HG03108 (cell line): ENCODE measurements at regions not wholly inside any gene's neighbourhood (a gene's known extent, or its start where the extent isn't known, plus 50 kb on each side); places are given as distances from the start of the nearest gene placed in this dataset.

ENCODE experiments used
- ATAC-seq: cut with Tn5 transposase; IDR thresholded peaks from one replicate; pipeline ENCODE4 v1.9.1; 2021; ENCODE audit warnings: moderate library complexity; ENCODE audit not compliant: unreplicated experiment

DNA sequence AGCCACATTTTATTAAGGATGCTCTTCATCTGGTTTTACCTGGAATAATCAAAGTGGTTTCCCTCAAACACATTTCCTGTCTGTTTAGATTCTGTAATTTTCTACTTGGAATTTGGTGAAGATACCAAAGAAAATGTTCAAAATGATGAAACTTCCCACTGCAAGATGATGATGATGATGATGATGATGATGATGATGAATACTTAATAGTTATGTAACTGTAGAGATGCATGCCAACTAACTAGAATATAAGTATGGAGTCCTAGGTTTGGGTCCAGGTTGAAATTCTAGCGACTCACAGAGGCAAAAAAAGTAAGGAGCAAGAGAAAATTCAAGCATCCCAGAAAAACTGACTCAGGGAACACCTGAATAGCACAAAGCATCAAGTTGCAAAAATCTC, 104.0 kb upstream of the KIAA1217 start:
- ATAC-seq = no peak

DNA sequence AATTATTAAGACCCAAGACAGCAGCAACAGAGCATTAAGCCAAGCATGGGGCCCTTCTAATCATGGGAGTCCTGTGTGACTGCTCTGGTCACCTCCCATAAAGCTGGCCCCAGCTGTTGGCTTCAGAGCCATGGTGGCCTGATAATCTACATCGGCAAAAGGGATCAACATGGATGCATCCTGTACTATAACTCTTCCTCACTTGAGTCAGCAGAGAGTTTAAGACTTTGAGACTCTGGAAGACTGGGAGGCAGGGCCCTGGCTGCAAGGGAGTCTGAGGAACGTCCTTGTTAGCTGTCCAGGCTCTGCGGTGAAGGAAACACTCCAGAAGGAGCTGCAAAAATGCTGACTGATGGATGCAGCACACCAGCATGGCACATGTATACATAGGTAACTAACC, 95.0 kb upstream of the KIAA1217 start:
- no peak for ATAC-seq

DNA sequence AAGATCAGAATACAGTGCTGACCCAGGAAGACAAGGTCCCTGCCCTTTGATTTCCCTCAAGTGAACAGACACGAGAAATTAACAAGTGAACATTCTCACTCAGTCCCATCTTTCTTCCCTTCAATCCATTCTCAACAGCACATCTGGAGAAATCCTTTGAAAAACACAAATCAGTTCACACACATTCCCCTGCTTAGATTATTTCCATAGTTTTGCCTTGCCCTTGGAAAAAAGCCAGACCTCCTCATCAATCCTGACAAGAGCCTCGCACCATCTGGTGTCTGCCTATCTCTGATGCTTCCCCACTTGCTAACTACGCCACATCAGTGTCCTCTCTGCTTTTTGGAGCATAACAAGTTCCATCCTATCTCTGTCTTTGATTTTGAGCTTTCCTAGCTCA, 94.4 kb upstream of the KIAA1217 start:
- no peak for ATAC-seq

DNA sequence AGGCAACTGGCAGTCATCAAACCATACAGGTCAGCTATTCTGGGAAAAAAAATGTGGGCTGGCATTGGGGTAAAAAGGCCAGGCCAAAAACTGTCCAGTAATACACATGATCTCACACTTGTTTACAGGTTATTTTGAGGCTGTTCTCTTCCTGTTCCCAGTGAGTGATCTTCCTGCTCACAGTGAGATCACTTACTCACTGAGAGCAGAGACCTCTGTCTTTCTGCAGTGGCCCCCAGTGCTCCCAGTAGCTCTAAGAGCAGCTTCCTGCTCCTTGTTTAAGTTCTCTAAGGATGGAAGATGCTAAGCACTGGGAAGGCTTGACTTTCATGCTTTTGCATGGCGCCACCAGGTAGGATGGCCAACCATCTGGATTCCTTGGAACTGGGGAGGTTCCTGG, 93.5 kb upstream of the KIAA1217 start:
- ATAC-seq = no peak

DNA sequence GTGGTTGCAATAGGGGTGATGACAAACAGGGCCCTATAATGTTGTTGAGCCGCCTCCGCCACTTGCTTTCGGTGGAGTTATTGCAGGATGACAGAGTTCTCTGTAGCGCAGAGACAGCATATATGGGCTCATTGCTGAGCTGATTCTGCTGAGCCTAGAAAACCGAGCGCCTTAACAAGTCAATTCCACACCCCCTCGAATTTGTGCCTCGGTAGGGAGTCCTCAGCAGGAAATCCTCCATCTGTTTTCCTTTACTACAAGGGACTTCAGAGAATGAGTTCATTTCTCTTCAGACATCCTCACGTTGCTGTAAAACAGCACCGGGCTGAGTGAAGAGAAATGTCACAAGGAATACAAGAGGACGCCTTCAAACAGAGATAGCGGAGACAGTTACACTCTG, 90.7 kb upstream of the KIAA1217 start:
- no peak for ATAC-seq

DNA sequence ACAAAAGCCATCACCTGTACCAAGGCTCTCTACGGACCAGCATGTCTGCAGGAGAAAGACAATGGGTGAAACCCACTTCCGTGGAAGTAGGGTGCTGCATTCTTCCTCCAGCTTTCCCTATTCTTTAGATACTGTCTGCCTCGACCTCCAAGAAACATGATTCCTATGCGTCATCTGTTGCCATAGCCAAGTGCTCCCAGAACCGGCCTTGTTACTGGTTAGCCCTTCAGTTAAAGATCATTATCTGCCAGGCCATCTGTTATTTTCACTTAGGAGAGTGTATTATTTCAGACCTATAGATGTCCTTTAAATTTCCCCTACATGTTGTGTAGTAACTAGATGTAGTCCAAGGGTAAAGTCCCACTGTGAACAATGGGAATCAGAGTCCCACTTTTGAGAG, 89.0 kb upstream of the KIAA1217 start:
- ATAC-seq = no peak

DNA sequence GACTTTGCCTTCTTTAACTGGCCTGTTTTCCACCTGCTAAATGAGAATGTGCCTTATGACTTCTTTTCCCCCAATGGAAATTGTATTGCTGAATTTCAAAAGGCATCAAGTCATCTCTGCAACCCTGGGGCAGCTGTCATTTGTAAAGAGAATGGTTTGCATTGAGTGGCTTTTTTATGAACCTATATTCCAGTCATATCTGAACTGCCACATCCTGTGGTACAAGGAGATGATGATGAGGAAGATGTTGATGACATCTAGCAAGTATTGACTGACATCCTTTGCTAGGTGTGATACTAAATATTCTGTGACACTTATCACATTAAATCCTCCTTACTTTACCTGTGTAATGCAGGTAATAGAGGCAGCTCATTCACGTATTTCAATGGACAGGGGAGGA, 88.3 kb upstream of the KIAA1217 start:
- no peak for ATAC-seq

DNA sequence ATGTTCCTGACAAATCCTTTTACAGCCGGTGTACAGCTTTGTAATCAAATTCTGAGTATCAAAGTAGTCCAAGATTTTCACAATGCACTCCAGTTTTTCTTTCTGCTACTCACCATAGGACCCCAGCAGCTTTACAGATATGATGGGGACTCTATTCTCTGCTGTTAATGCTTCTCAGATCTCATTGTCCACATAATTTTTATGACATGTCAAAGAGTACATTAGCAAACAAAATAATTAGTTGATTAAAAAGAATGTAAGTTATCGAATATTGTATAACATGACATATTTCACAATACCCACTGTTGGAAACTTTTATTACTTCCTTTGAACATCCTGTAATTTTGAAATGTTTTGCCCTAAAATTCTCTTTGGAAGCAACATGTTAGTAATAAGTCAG, 81.4 kb upstream of the KIAA1217 start:
- ATAC-seq = no peak

DNA sequence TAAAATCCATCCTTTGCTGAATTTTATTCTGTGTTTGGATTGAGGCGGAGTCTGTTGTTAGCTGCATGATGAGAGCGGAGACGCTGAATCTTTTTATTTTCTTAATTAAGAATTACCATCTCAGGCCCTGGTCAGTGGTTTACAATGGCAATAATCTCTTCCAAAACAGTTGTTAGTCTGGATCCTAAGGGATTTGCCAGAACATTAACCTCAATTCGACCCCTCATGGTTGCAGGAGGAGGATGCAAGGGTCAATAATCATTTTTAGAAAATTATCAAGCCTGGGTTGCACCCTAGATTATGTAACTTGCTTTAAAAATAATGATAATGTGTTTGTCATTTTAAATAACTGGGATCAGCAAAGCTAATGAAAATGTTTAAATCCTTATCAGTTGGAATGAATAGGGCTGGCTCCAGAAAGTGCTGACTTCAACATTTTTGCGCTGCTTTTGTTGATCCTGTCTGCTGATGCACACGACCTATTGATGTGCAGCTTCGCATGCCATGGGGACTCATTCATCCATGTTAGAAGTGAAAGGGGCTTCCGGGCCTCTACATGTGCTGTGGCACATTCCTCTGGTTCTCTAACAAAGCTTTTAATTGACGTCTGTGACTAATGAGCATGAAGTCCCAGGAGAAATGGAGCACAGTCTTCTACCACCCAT, 80.7 kb upstream of the KIAA1217 start:
- ATAC-seq = no peak

DNA sequence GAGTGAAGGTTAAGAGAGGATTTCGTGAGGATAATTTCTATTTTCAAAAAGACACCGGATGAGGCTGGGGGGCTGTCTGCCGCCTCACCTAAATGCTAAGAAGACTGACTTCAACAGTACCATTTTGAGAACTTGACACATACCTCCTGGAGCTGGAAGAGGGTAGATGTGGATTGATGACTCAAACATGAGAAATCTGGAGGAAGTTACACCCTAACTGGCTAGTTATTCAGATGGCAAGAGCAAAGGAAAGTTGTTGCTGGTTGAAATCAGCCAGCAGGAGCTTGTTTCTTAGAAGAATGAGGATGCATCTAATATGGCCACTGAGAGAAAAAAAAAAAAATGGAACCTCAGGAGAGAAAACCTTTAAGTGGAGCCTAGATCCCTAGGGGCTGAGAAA, 76.2 kb upstream of the KIAA1217 start:
- ATAC-seq = no peak

DNA sequence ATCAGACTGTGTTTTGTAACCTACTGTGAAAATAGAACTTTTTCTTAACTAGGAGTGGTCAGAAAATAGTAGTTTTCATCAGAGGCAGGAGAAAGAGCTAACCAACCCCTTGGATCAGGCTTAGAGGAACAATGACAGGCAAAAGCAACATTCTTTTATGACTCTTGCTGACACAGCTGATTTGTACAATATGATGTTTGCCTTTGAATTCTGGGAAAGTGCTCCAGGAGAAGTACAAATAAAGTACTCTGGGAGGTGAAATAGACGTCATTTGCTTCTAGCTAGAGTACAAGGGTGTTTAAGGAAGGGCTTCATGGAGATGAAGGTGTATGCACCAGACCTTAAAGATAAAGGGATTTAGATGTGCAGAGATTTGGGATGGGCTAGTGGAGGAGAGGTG, 75.1 kb upstream of the KIAA1217 start:
- ATAC-seq = no peak

DNA sequence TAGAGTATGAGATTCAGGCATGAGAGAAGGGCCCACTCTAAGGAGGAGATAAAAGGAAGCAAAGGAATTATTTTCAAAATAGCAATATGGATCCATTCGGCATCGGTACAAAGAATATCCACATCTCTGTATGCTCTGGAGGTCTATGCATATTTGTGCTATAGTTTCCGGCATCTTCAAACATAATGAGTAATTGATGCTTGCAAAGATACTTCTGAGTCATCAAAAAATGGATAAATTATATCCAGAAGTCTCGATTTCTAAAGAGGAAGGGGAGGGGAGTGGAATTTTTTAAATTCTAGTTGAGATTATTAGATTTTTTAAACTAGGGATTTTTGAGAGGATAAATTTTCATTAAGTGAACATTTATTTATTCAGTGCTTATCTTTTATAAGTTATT, 72.9 kb upstream of the KIAA1217 start:
- no peak for ATAC-seq

DNA sequence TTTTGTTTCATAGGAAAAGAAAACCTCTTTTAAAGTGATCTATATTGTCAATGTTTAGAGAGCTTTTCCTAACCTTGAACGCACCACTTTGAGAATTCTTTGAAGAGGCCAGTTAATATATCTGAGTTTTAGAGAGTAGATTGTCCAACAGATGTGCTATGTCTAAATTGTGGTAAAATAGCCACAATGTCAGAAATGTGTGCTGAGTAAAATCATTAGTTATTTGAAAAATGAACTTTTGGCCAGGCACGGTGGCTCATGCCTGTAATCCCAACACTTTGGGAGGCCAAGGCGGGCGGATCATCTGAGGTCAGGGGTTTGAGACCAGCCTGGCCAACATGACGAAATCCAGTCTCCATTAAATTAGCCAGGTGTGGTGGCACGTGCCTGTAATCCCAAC, 61.6 kb upstream of the KIAA1217 start:
- no peak for ATAC-seq

DNA sequence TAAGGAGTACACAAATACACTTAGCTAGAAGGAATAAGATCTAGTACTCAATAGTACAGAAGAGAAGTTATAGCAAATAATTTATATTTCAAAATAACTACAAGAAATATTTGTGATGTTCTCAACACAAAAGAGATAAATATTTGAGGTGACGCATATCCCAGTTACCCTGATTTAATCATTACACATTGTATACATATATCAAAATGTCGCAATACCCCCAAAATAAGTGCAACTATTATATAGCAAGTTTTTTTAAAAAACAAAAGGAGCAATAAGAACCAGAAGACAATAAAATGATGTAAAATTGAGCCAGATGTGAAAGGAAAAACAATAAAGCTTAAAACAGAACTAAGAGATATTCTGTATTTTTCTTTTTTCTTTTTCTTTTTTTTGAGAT, 59.3 kb upstream of the KIAA1217 start:
- no peak for ATAC-seq

DNA sequence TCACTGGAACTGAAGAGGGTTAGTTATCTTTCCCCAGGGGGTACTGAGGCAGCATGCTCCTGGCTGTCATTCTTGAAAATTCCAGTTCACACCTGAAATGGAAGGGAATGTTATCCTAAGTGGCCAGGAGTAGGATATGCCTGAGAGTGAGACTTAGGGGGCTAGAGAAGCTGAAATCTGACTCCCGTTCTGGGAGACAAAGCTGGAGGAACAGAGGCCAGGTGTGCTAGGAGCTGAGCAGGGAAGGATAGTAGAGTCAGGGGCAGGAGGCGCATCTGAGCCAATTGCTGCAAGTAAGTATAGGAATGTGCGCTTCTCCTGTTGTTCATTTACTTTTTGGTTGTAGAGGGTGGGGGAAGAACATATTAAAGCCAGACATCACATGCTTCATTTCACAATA, 58.1 kb upstream of the KIAA1217 start:
- no peak for ATAC-seq

DNA sequence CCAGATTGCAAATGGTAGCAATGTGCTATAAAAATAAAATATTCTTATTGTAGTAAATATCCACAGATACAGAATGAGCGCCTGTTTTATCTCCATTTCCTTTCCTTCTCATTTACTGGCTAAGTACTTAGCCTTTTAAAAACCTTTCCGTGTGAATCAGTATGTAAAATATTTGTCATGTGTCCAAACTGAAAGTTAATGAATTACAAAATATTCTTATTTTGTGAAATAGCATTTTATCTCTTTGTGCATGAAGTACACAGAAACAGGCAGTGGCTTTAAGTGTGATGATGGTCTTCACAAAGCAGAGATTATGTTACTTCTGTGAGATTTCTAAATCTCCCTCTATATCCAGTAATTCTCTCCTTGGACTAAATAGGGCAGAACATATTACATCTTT, 56.7 kb upstream of the KIAA1217 start:
- ATAC-seq = no peak

DNA sequence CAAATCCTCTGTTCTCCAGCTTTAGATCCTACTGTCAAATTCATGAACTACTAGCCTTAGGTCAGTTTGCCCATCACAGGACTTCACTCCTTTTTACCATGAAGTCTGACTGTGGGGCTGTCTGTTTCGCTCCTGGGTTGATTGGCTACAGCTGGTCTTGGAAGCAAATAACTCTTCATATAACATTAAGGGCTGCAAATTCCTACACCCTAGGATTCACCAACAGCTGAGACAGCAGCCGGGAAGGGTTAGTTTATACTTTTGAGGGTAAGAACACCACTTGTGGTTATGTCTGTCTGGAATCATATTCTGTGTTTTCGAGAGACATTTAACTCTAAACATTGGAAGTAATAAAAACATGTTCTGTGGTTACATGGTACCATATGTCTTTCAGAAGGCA, 55.9 kb upstream of the KIAA1217 start:
- ATAC-seq = no peak

DNA sequence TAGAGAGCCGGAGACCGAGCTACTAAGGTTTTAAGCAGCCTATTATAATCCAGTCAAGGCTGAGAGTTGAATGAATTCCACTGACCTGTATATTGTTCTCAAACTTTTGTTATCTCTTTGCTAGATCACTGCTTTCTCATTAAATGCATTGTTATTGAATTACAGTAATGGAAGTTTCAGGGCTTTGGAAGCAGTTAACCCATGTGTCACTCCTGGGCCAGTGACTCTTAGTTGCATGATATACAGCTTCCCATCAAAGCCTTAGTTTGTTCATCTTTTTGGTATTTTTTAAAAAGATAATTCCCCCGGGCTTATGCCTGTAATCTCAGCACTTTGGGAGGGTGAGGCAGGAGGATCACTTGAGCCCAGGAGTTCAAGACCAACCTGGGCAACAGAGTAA, 55.4 kb upstream of the KIAA1217 start:
- no peak for ATAC-seq

DNA sequence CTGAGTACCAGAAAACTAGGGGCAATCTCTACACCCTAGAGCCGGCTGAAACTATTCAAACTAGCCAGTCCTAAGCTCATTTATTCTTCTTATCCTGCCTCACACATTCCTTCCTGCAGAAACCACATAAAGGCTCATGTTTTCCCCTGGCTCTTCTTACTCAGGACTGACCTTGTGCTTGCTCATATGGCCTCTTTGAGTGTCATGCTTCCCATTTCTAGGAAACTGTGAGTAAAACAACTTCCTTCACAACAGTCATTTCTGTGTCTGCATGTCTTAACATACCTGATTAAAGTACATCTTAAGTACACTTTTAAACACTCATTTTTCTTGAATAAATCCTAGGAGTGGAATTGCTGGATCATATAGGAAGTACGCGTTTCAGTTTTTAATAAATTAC, 52.3 kb upstream of the KIAA1217 start:
- no peak for ATAC-seq

DNA sequence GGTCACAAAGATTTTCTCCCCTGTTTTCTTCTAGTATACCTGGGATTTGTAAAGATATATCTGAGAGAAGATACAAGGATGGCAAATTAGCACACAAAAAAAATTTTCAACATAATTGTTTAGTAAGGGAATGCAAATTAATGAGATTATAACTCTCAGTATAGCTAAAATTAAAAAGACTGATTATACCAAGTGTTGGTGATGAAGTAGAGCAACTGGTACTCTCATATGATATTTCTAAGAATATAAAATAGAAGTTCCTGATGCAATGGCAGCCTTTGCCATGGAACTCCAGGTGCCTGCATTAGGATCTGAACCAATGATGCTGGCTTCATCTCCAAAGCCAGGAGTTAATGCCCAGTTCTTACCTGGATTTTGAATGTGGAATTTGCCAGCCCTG, 51.4 kb upstream of the KIAA1217 start:
- ATAC-seq = no peak
